ENCODE measurements at regions not wholly inside any gene's neighbourhood (a gene's known extent, or its start where the extent isn't known, plus 50 kb on each side); places are given as distances from the start of the nearest gene placed in this dataset.

DNA sequence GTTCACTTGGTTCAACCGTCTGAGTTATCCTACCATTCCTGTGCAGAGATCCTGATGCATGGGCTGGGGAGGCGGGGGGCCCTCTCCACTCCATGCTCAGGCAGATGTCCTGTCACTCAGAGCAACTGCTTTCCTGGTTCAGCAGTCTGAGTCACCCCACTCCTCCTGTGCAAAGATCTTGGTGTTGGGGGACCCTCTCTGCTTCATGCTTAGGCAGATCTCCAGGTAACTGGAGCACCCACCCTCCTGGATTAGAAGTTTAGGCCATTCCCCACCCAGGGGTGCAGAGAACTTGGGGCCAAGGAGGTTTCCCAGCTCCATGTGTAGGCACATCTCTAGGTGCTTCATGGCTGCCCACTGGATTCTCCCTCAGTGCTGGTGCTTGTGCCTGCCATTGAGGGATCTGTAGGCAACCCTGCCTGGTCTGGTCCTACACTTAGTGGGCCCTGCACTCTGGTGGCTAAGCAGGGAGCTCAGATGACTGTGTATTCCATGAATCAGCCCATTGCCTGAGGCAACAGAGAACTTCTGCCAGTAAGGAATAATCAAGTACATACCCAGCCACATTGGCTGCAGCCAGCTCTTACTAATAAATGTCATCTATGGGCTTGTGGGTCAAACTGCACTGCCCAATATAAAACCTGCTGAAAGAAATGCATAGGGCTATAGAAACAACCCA lies 465.4 kb upstream of the THBS1 start:
- H4K8ac ChIP-seq (ENCODE audit: extremely low read depth, insufficient read depth, low read length) = no peak overlapping the region; the same call in 1 of the 2 replicates
- H3K36me3 ChIP-seq (ENCODE audit: control insufficient read depth in 2 of 4, insufficient read depth in 4 of 4, low read length in 3 of 4) = no peaks in the 10 kb centered on the region
- no peak overlapping the region for H2BK12ac ChIP-seq (ENCODE audit: low read depth, low read length)
- ChIA-PET POLR2A (ENCODE audit: partially characterized antibody) (no interaction called here), CTCF (ENCODE audit: partially characterized antibody) (interaction anchor here (1.3 to 2.0 kb wide), 2 partner anchors 10 kb away, joined by 6 to 9 read pairs; no protein-coding TSS in a partner anchor)
- H3K79me1 ChIP-seq (ENCODE audit: low read depth, low read length) = no peaks in the 10 kb centered on the region
- no peak overlapping the region for H3K23ac ChIP-seq (ENCODE audit: insufficient read length)
- no peak overlapping the region for H2BK15ac ChIP-seq (ENCODE audit: low read length)
- H4K20me1 ChIP-seq (replicated peaks in 1 of 2; ENCODE audit: control insufficient read depth in 1 of 2, insufficient read depth in 2 of 2, low read length in 2 of 2) = no peaks in the 10 kb centered on the region
- H3K27me3 ChIP-seq (replicated peaks in 1 of 4; ENCODE audit: control insufficient read depth in 3 of 4, extremely low read depth in 1 of 4, insufficient read depth in 3 of 4, low read length in 3 of 4) = no peaks in the 10 kb centered on the region
- DNase-seq (ENCODE audit: low read depth in 1 of 2, low spot score in 2 of 2) (no peak), FAIRE-seq (no peak)
- H3K27ac ChIP-seq (ENCODE audit: low read depth, low read length) = no peak overlapping the region
- H3K4me2 ChIP-seq (ENCODE audit: insufficient read depth in 1 of 2, low read depth in 2 of 2, low read length in 2 of 2) = no peak overlapping the region
- H3K4ac ChIP-seq (replicated peaks; ENCODE audit: insufficient read length, low read depth, low read length) = no peak overlapping the region
- H3K9ac ChIP-seq (replicated peaks in 1 of 4; ENCODE audit: extremely low read depth in 1 of 4, low read depth in 3 of 4, low read length in 3 of 4) = no peak overlapping the region
- no peak overlapping the region for H4K5ac ChIP-seq (ENCODE audit: insufficient read length, low read depth, low read length)
- no peak overlapping the region for H2BK120ac ChIP-seq (replicated peaks; ENCODE audit: low read depth, low read length)
- no peaks in the 10 kb centered on the region for H3K4me1 ChIP-seq (replicated peaks in 1 of 4; ENCODE audit: control insufficient read depth in 3 of 4, insufficient read depth in 4 of 4, low read length in 3 of 4)
- H2AK5ac ChIP-seq (ENCODE audit: low read depth, low read length) = no peak overlapping the region
- no peak overlapping the region for H3K18ac ChIP-seq (ENCODE audit: extremely low read depth, low read length)
- H2BK20ac ChIP-seq (ENCODE audit: low read length) = no peak overlapping the region; the same call in 1 of the 2 replicates
- H2BK5ac ChIP-seq (ENCODE audit: low read depth, low read length) = no peak overlapping the region
- no peak overlapping the region for H4K91ac ChIP-seq (replicated peaks; ENCODE audit: insufficient read length, low read length)
- H3K4me3 ChIP-seq (ENCODE audit: extremely low read depth in 1 of 4, insufficient read depth in 2 of 4, low read depth in 3 of 4, low read length in 4 of 4) = no peak overlapping the region
- H3K23me2 ChIP-seq (ENCODE audit: low read depth, low read length) = no peaks in the 10 kb centered on the region
- H3K56ac ChIP-seq (replicated peaks; ENCODE audit: insufficient read length, low read depth, low read length) = no peak overlapping the region
- 100% methylated on average over 2 of the region's 2 CpGs; no CpG with 5 or more reads in 1 of the 2 experiments for WGBS, 2 experiments (ENCODE audit: extremely low coverage in 1 of 2, insufficient coverage in 1 of 2, insufficient read length in 1 of 2, insufficient replicate concordance in 2 of 2, low coverage in 1 of 2, low lambda C conversion rate in 2 of 2, missing lambda C conversion rate in 1 of 2)
- H2AFZ ChIP-seq (ENCODE audit: low read length) = no peak overlapping the region
- no peak overlapping the region for H3K14ac ChIP-seq (ENCODE audit: insufficient read length)
- H3K79me2 ChIP-seq (ENCODE audit: control insufficient read depth in 1 of 2, insufficient read depth in 2 of 2, low read length in 2 of 2) = no peaks in the 10 kb centered on the region
- H3K9me3 ChIP-seq (ENCODE audit: insufficient read depth in 2 of 2, low read depth in 1 of 2, low read length in 1 of 2) = no peaks in the 10 kb centered on the region
- TF ChIP-seq CREB1 (IDR thresholded peaks at IDR 0.05) = no peak
- TF ChIP-seq CBX8 (IDR thresholded peaks at IDR 0.05; ENCODE audit: borderline replicate concordance, low read depth, low read length) = no peak
- TF ChIP-seq NANOG (IDR thresholded peaks at IDR 0.05; ENCODE audit: insufficient read depth, low read depth, low read length, poor library complexity, severe bottlenecking) = no peak
- TF ChIP-seq, protein P1, sequence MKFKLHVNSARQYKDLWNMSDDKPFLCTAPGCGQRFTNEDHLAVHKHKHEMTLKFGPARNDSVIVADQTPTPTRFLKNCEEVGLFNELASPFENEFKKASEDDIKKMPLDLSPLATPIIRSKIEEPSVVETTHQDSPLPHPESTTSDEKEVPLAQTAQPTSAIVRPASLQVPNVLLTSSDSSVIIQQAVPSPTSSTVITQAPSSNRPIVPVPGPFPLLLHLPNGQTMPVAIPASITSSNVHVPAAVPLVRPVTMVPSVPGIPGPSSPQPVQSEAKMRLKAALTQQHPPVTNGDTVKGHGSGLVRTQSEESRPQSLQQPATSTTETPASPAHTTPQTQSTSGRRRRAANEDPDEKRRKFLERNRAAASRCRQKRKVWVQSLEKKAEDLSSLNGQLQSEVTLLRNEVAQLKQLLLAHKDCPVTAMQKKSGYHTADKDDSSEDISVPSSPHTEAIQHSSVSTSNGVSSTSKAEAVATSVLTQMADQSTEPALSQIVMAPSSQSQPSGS (IDR thresholded peaks at IDR 0.05; ENCODE audit: low read length) = no peak
- TF ChIP-seq SP1 (IDR thresholded peaks at IDR 0.05; ENCODE audit: low read depth, low read length) = no peak
- no peak for TF ChIP-seq FOSL1 (IDR thresholded peaks at IDR 0.05; ENCODE audit: insufficient read depth, low read depth, low read length)
- no peak for TF ChIP-seq CBX5 (IDR thresholded peaks at IDR 0.05; ENCODE audit: low read depth, low read length)
- no peak for TF ChIP-seq ASH2L (IDR thresholded peaks at IDR 0.05; ENCODE audit: low read length)
- TF ChIP-seq RNF2 (IDR thresholded peaks at IDR 0.05; ENCODE audit: borderline replicate concordance, low read depth, low read length, missing control alignments, poor library complexity, severe bottlenecking) = no peak
- TF ChIP-seq SIN3A (conservative IDR thresholded peaks at IDR 0.05 in 1 of 2, IDR thresholded peaks at IDR 0.05 in 1 of 2; ENCODE audit: low read depth in 1 of 2, low read length in 2 of 2) = no peak
- TF ChIP-seq SP4 (IDR thresholded peaks at IDR 0.05; ENCODE audit: low read length) = no peak
